SK-N-SH treated with all-trans-retinoic acid at 6 μM for 48 hours (cell line): ENCODE measurements at regions not wholly inside any gene's neighbourhood (a gene's known extent, or its start where the extent isn't known, plus 50 kb on each side); places are given as distances from the start of the nearest gene placed in this dataset.

Experiments used
- ATAC-seq: fragments of 200-7000 bp; cut with Tn5 transposase; 3 replicates; pipeline ENCODE4 v1.9.1; 2020; ENCODE audit warnings: mild to moderate bottlenecking, moderate library complexity
- ARNTL ChIP-seq: fragments of 450-650 bp; formaldehyde crosslinking; IDR thresholded peaks from 2 replicates; pipeline ENCODE4 v1.5.0; 2020; ENCODE audit warnings: low read depth, mild to moderate bottlenecking, moderate library complexity, borderline replicate concordance
- CREB5 ChIP-seq: fragments of 250-450 bp; sonication (Bioruptor Pico); IDR thresholded peaks from 2 replicates; pipeline ENCODE4 v1.5.1; 2020; ENCODE audit warnings: low read depth, mild to moderate bottlenecking, moderate library complexity
- CSDC2 ChIP-seq: fragments of 250-450 bp; sonication (Bioruptor Pico); IDR thresholded peaks from 2 replicates; pipeline ENCODE4 v1.5.0; 2020; ENCODE audit warnings: mild to moderate bottlenecking, moderate library complexity
- CSRNP3 ChIP-seq: fragments of 250-450 bp; sonication (Bioruptor Pico); IDR thresholded peaks from 2 replicates; pipeline ENCODE4 v1.5.1; 2021; ENCODE audit warnings: mild to moderate bottlenecking, moderate library complexity
- GLIS3 ChIP-seq: fragments of 250-450 bp; sonication (Bioruptor Pico); IDR thresholded peaks from 2 replicates; pipeline ENCODE4 v1.5.0; 2020; ENCODE audit warnings: mild to moderate bottlenecking, moderate library complexity
- ISL1 ChIP-seq: fragments of 250-450 bp; sonication (Bioruptor Pico); IDR thresholded peaks from 2 replicates; pipeline ENCODE4 v2.1.2; 2022; ENCODE audit warnings: mild to moderate bottlenecking, moderate library complexity
- OSR1 ChIP-seq: fragments of 250-450 bp; sonication (Bioruptor Pico); IDR thresholded peaks from 2 replicates; pipeline ENCODE4 v1.8.0; 2022; ENCODE audit warnings: moderate library complexity, mild to moderate bottlenecking, inconsistent platforms
- POU6F1 ChIP-seq: fragments of 250-450 bp; sonication (Bioruptor Pico); IDR thresholded peaks from 2 replicates; pipeline ENCODE4 v1.8.0; 2021; ENCODE audit warnings: low read depth, mild to moderate bottlenecking, moderate library complexity, borderline replicate concordance
- PPARA ChIP-seq: fragments of 250-450 bp; sonication (Bioruptor Pico); IDR thresholded peaks from 2 replicates; pipeline ENCODE4 v1.5.0; 2020; ENCODE audit warnings: mild to moderate bottlenecking, borderline replicate concordance
- RARB ChIP-seq: fragments of 250-450 bp; sonication (Bioruptor Pico); IDR thresholded peaks from 2 replicates; pipeline ENCODE4 v1.8.0; 2021; ENCODE audit warnings: mild to moderate bottlenecking, moderate library complexity
- SNAI2 ChIP-seq: fragments of 250-450 bp; sonication (Bioruptor Pico); IDR thresholded peaks from 2 replicates; pipeline ENCODE4 v1.5.0; 2020; ENCODE audit warnings: mild to moderate bottlenecking, moderate library complexity
- TCF4 ChIP-seq: fragments of 250-450 bp; sonication (Bioruptor Pico); IDR thresholded peaks from 2 replicates; pipeline ENCODE4 v1.8.0; 2021; ENCODE audit warnings: mild to moderate bottlenecking, moderate library complexity, borderline replicate concordance
- TOX ChIP-seq: fragments of 250-450 bp; sonication (Bioruptor Pico); IDR thresholded peaks from 2 replicates; pipeline ENCODE4 v1.8.0; 2021; ENCODE audit warnings: mild to moderate bottlenecking, moderate library complexity, borderline replicate concordance
- TSHZ2 ChIP-seq: fragments of 250-450 bp; sonication (Bioruptor Pico); IDR thresholded peaks from 2 replicates; pipeline ENCODE4 v1.5.0; 2020; ENCODE audit warnings: mild to moderate bottlenecking, moderate library complexity
- ZFP30 ChIP-seq: fragments of 450-650 bp; formaldehyde crosslinking; IDR thresholded peaks from 2 replicates; pipeline ENCODE4 v1.5.0; 2022; ENCODE audit warnings: mild to moderate bottlenecking, moderate library complexity
- ZNF8 ChIP-seq: fragments of 450-650 bp; formaldehyde crosslinking; IDR thresholded peaks from 2 replicates; pipeline ENCODE4 v1.5.0; 2020; ENCODE audit warnings: mild to moderate bottlenecking, moderate library complexity

GRCh38 chr3:182303169-182303568 is 490.1 kb upstream of the ATP11B start (continued):
- TF ChIP-seq TSHZ2 (CRISPR knock-in tag) (no peak), RARB (CRISPR knock-in tag) (no peak), ZFP30 (no peak), CSDC2 (CRISPR knock-in tag) (no peak), TCF4 (CRISPR knock-in tag) (no peak), PPARA (CRISPR knock-in tag) (no peak)

- TF ChIP-seq SNAI2 (no peak), GLIS3 (CRISPR knock-in tag) (no peak), TCF4 (CRISPR knock-in tag) (no peak), ZNF8 (CRISPR knock-in tag) (no peak), ARNTL (no peak), TSHZ2 (CRISPR knock-in tag) (no peak), CSRNP3 (CRISPR knock-in tag) (no peak), ISL1 (CRISPR knock-in tag) (no peak), PPARA (CRISPR knock-in tag) (no peak), POU6F1 (CRISPR knock-in tag) (no peak), OSR1 (CRISPR knock-in tag) (no peak)
Observed at GRCh38 chr3:182305881-182306665, 487.2 kb upstream of the ATP11B start.

GRCh38 chr3:182308328-182308727 is 485.0 kb upstream of the ATP11B start:
- no peak for TF ChIP-seq RARB (CRISPR knock-in tag)
- no peak for TF ChIP-seq GLIS3 (CRISPR knock-in tag)
- no peak for TF ChIP-seq CREB5 (CRISPR knock-in tag)
- no peak for ATAC-seq

More at GRCh38 chr3:182305881-182306665, 487.2 kb upstream of the ATP11B start:
- no peak for ATAC-seq

- no peak for TF ChIP-seq SNAI2
- TF ChIP-seq TSHZ2 (CRISPR knock-in tag), result no peak
- no peak for TF ChIP-seq TOX (CRISPR knock-in tag)
- no peak for TF ChIP-seq PPARA (CRISPR knock-in tag)
- TF ChIP-seq RARB (CRISPR knock-in tag), result no peak
- TF ChIP-seq, all 23 proteins: peak for 0
- no peak for ATAC-seq
Observed at GRCh38 chr3:182309120-182309519, 484.2 kb upstream of the ATP11B start.
